ENCODE measurements at regions not wholly inside any gene's neighbourhood (a gene's known extent, or its start where the extent isn't known, plus 50 kb on each side); places are given as distances from the start of the nearest gene placed in this dataset.

- DNase-seq: no peak
- H3K36me3 ChIP-seq: no peaks in the 10 kb centered on the region
- no peak overlapping the region for H3K27ac ChIP-seq
- H3K9me3 ChIP-seq: no peaks in the 10 kb centered on the region
- intact Hi-C loops (cut with DNase I): no loop called here
- H3K4me1 ChIP-seq: no peaks in the 10 kb centered on the region
- WGBS, 2 donors: 38 to 66% methylated on average over 3 of the region's 3 CpGs
- TF ChIP-seq CTCF (IDR thresholded peaks at IDR 0.05): no peak
- no peak for TF ChIP-seq POLR2AphosphoS5 (IDR thresholded peaks at IDR 0.05)
- no peak for TF ChIP-seq POLR2A (IDR thresholded peaks at IDR 0.05)
- TF ChIP-seq EP300 (IDR thresholded peaks at IDR 0.05): no peak
- H3K4me3 ChIP-seq: no peak overlapping the region
- no peaks in the 10 kb centered on the region for H3K27me3 ChIP-seq
These were observed 230.8 kb downstream of the GASK1B start for GRCh38 chr4:157942017-157942416.

GRCh38 chr4:157934151-157934550 is 238.7 kb downstream of the GASK1B start:
- Histone ChIP-seq H3K36me3 (no peaks in the 10 kb centered on the region), H3K27ac (no peak overlapping the region), H3K4me3 (no peak overlapping the region), H3K27me3 (no peaks in the 10 kb centered on the region), H3K4me1 (peaks cover 0 to 7% (median 0%) of the 10 kb centered on the region in 4 donors), H3K9me3 (no peaks in the 10 kb centered on the region)
- no peak for TF ChIP-seq EP300 (IDR thresholded peaks at IDR 0.05)
- TF ChIP-seq CTCF (IDR thresholded peaks at IDR 0.05): no peak
- TF ChIP-seq POLR2AphosphoS5 (IDR thresholded peaks at IDR 0.05): no peak
- TF ChIP-seq POLR2A (IDR thresholded peaks at IDR 0.05): no peak
- 4 to 14% methylated on average over 2 of the region's 2 CpGs for WGBS, 2 donors
- DNase-seq: no peak
- intact Hi-C loops (cut with DNase I): no loop called here

- H3K4me1 ChIP-seq: peaks cover 0 to 7% (median 0%) of the 10 kb centered on the region in 4 donors
- no peak for TF ChIP-seq CTCF (IDR thresholded peaks at IDR 0.05)
- TF ChIP-seq EP300 (IDR thresholded peaks at IDR 0.05): no peak
- TF ChIP-seq POLR2AphosphoS5 (IDR thresholded peaks at IDR 0.05): no peak
- TF ChIP-seq POLR2A (IDR thresholded peaks at IDR 0.05): no peak
- WGBS, 2 donors: 95 to 96% methylated on average over 1 of the region's 1 CpG
- no peak overlapping the region for H3K27ac ChIP-seq
- intact Hi-C loops (cut with DNase I): no loop called here
- no peaks in the 10 kb centered on the region for H3K9me3 ChIP-seq
- no peak for DNase-seq
- no peak overlapping the region for H3K4me3 ChIP-seq
- H3K36me3 ChIP-seq: no peaks in the 10 kb centered on the region
- no peaks in the 10 kb centered on the region for H3K27me3 ChIP-seq
These were observed 239.9 kb downstream of the GASK1B start for GRCh38 chr4:157932936-157933335.

- peaks cover 0 to 7% (median 0%) of the 10 kb centered on the region in 4 donors for H3K4me1 ChIP-seq
- H3K27me3 ChIP-seq: no peaks in the 10 kb centered on the region
- 91 to 93% methylated on average over 1 of the region's 1 CpG for WGBS, 2 donors
- no peak overlapping the region for H3K4me3 ChIP-seq
- no peak for DNase-seq
- no peaks in the 10 kb centered on the region for H3K36me3 ChIP-seq
- TF ChIP-seq POLR2AphosphoS5 (IDR thresholded peaks at IDR 0.05) (no peak), POLR2A (IDR thresholded peaks at IDR 0.05) (no peak), EP300 (IDR thresholded peaks at IDR 0.05) (no peak)
- intact Hi-C loops (cut with DNase I): no loop called here
- H3K9me3 ChIP-seq: no peaks in the 10 kb centered on the region
- H3K27ac ChIP-seq: no peak overlapping the region
These were observed 243.3 kb downstream of the GASK1B start for GRCh38 chr4:157929486-157929885.

GRCh38 chr4:157918036-157918832 is 254.6 kb downstream of the GASK1B start:
- Histone ChIP-seq H3K4me3 (no peak overlapping the region), H3K9me3 (no peaks in the 10 kb centered on the region), H3K36me3 (no peaks in the 10 kb centered on the region), H3K27me3 (no peaks in the 10 kb centered on the region), H3K27ac (no peak overlapping the region), H3K4me1 (peaks cover 0 to 5% (median 2%) of the 10 kb centered on the region in 4 donors)
- WGBS, 2 donors: 75 to 84% methylated on average over 2 of the region's 2 CpGs
- intact Hi-C loops (cut with DNase I): no loop called here
- TF ChIP-seq POLR2A (IDR thresholded peaks at IDR 0.05) (no peak), POLR2AphosphoS5 (IDR thresholded peaks at IDR 0.05) (no peak), EP300 (IDR thresholded peaks at IDR 0.05) (no peak), CTCF (IDR thresholded peaks at IDR 0.05) (no peak)
- DNase-seq: no peak

Data from sigmoid colon (tissue), 6 donors.